SK-N-MC (cell line): ENCODE measurements at regions not wholly inside any gene's neighbourhood (a gene's known extent, or its start where the extent isn't known, plus 50 kb on each side); places are given as distances from the start of the nearest gene placed in this dataset.
"Not testable (repeated sequence)": the region's sequence is repeated elsewhere in the genome, so short reads cannot be mapped to it uniquely, and the experiment has no call there.

Source experiments
- DNase-seq: peaks from one replicate; pipeline ENCODE4 v3.0.0-alpha.2; 2011; ENCODE audit warnings: low read depth, low spot score
- H3K27ac ChIP-seq: fragments of 200-600 bp; sonication (generic); 2 replicates; pipeline ENCODE4 v1.5.1; 2016; ENCODE audit warnings: mixed run types
- H3K36me3 ChIP-seq: fragments of 200-600 bp; sonication (generic); 2 replicates; pipeline ENCODE4 v1.6.1; 2017; ENCODE audit warnings: antibody characterized with exemption, low read length, mixed read lengths; ENCODE audit not compliant: insufficient read depth
- H3K4me3 ChIP-seq: fragments of 200-600 bp; sonication (generic); 2 replicates; pipeline ENCODE4 v1.5.1; 2016
- H3K9ac ChIP-seq: fragments of 200-600 bp; sonication (generic); 2 replicates; pipeline ENCODE4 v1.8.0; 2017; ENCODE audit warnings: mixed run types, mixed read lengths; ENCODE audit not compliant: insufficient read length
- H3K9me3 ChIP-seq: fragments of 200-600 bp; sonication (generic); 2 replicates; pipeline ENCODE4 v1.6.1; 2017; ENCODE audit warnings: low read depth, mild to moderate bottlenecking, antibody characterized with exemption, low read length, moderate library complexity, mixed read lengths
- EZH2 ChIP-seq: fragments of 200-600 bp; sonication (generic); IDR thresholded peaks from one replicate; pipeline ENCODE4 v1.6.1; 2017; ENCODE audit warnings: antibody characterized with exemption
- FOXP2 ChIP-seq: optimal IDR thresholded peaks from 2 replicates; pipeline ENCODE3; 2011; ENCODE audit warnings: mild to moderate bottlenecking, moderate library complexity; ENCODE audit not compliant: insufficient read depth; ENCODE audit errors: extremely low read length, control extremely low read depth
- POLR2AphosphoS5 ChIP-seq: IDR thresholded peaks from 2 replicates; pipeline ENCODE4 v1.6.1; 2012; ENCODE audit warnings: mild to moderate bottlenecking, low read depth, low read length, borderline replicate concordance

DNA sequence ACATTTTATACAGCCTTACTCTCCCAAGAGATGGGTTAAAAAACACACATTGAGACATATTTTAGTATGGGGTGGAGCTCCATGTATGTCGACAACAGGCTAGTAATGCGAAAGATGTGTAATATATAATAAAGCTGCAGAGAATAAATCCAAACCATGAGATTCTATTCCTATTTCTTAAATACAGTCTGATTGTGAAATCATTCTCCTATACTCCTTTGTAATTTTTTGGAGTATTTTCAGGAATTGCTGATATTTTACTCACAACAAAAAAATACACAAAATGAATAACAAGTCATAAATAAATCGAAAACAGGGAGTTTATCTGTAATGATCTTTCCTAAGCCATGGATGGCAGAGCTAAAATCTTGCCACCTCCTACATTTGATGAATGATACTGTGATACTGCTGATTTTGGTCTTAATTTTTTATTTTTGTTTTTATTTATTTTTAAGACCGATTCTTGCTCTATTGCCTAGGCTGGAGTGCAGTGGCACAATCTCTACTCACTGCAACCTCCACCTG, 173.5 kb upstream of the KLF6 start:
- H3K9ac ChIP-seq = no peak overlapping the region
- H3K9me3 ChIP-seq = no peaks in the 10 kb centered on the region
- TF ChIP-seq FOXP2 (no peak), POLR2AphosphoS5 (no peak), EZH2 (no peak)
- H3K4me3 ChIP-seq = no peak overlapping the region
- no peak for DNase-seq
- no peak overlapping the region for H3K27ac ChIP-seq
- H3K36me3 ChIP-seq = no peaks in the 10 kb centered on the region

GRCh38 chr10:3955955-3956617, 171.1 kb upstream of the KLF6 start:
- no peak for TF ChIP-seq POLR2AphosphoS5
- no peak for TF ChIP-seq EZH2
- no peak for TF ChIP-seq FOXP2
- no peaks in the 10 kb centered on the region for H3K9me3 ChIP-seq
- H3K27ac ChIP-seq = no peak overlapping the region
- no peak overlapping the region for H3K4me3 ChIP-seq
- H3K9ac ChIP-seq = no peak overlapping the region
- no peak for DNase-seq
- H3K36me3 ChIP-seq = no peaks in the 10 kb centered on the region

GRCh38 chr10:3955493-3955892, 170.5 kb upstream of the KLF6 start:
- Histone ChIP-seq H3K36me3 (no peaks in the 10 kb centered on the region), H3K27ac (no peak overlapping the region), H3K9ac (no peak overlapping the region), H3K4me3 (no peak overlapping the region), H3K9me3 (no peaks in the 10 kb centered on the region)
- no peak for TF ChIP-seq POLR2AphosphoS5
- TF ChIP-seq EZH2 = no peak
- no peak for TF ChIP-seq FOXP2
- DNase-seq = no peak

GRCh38 chr10:3954615-3955014, 169.6 kb upstream of the KLF6 start:
- H3K9me3 ChIP-seq = no peaks in the 10 kb centered on the region
- H3K27ac ChIP-seq = no peak overlapping the region
- H3K36me3 ChIP-seq = no peaks in the 10 kb centered on the region
- H3K9ac ChIP-seq = no peak overlapping the region
- no peak for TF ChIP-seq POLR2AphosphoS5
- no peak for TF ChIP-seq EZH2
- no peak overlapping the region for H3K4me3 ChIP-seq
- DNase-seq = no peak

GRCh38 chr10:3954007-3954406, 169.0 kb upstream of the KLF6 start:
- H3K4me3 ChIP-seq, H3K9ac ChIP-seq, H3K27ac ChIP-seq, H3K9me3 ChIP-seq, DNase-seq, H3K36me3 ChIP-seq: not testable (repeated sequence)

DNA sequence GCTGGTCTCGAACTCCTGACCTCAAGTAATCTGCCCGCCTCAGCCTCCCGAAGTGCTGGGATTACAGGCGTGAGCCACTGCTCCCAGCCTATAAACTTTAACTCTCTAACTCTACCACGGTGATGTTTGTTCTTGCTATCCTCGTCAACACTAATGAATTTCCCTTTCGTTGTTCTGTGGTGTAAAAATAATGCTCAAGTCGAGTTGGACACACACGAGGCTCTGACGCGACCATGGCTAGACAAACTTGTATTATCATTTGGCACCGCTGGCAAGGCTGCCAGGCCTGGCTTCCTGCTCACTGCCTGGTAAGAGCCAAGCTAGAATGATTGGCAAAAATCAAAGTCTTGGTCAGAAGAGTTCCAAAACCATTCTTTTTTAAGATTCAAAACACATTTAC, 167.0 kb upstream of the KLF6 start:
- Histone ChIP-seq H3K36me3 (no peaks in the 10 kb centered on the region), H3K9me3 (no peaks in the 10 kb centered on the region), H3K9ac (no peak overlapping the region), H3K27ac (no peak overlapping the region), H3K4me3 (no peak overlapping the region)
- TF ChIP-seq POLR2AphosphoS5 (no peak), FOXP2 (no peak), EZH2 (no peak)
- no peak for DNase-seq

- TF ChIP-seq POLR2AphosphoS5 (no peak), FOXP2 (no peak), EZH2 (no peak)
- Histone ChIP-seq H3K9me3 (no peaks in the 10 kb centered on the region), H3K27ac (no peak overlapping the region), H3K9ac (no peak overlapping the region), H3K4me3 (no peak overlapping the region), H3K36me3 (no peaks in the 10 kb centered on the region)
- DNase-seq = no peak
These were observed 165.8 kb upstream of the KLF6 start for GRCh38 chr10:3950676-3951275.

GRCh38 chr10:3949711-3950110, 164.7 kb upstream of the KLF6 start:
- Histone ChIP-seq H3K4me3 (no peak overlapping the region), H3K9me3 (no peaks in the 10 kb centered on the region), H3K9ac (no peak overlapping the region), H3K36me3 (no peaks in the 10 kb centered on the region), H3K27ac (no peak overlapping the region)
- no peak for TF ChIP-seq FOXP2
- TF ChIP-seq POLR2AphosphoS5 = no peak
- TF ChIP-seq EZH2 = no peak
- no peak for DNase-seq

GRCh38 chr10:3948843-3949242, 163.8 kb upstream of the KLF6 start:
- no peaks in the 10 kb centered on the region for H3K9me3 ChIP-seq
- no peak overlapping the region for H3K9ac ChIP-seq
- no peak for DNase-seq
- H3K4me3 ChIP-seq = no peak overlapping the region
- no peak overlapping the region for H3K27ac ChIP-seq
- TF ChIP-seq FOXP2 = no peak
- no peak for TF ChIP-seq POLR2AphosphoS5
- TF ChIP-seq EZH2 = no peak
- H3K36me3 ChIP-seq = no peaks in the 10 kb centered on the region
